ENCODE measurements at regions not wholly inside any gene's neighbourhood (a gene's known extent, or its start where the extent isn't known, plus 50 kb on each side); places are given as distances from the start of the nearest gene placed in this dataset.

GRCh38 chr4:86544310-86544966, 49.7 kb upstream of the PTPN13 start:
- TF ChIP-seq CTCF (IDR thresholded peaks at IDR 0.05) (no peak), POLR2A (IDR thresholded peaks at IDR 0.05) (no peak)
